Testis (tissue), 2 donors: ENCODE measurements at regions not wholly inside any gene's neighbourhood (a gene's known extent, or its start where the extent isn't known, plus 50 kb on each side); places are given as distances from the start of the nearest gene placed in this dataset.

Source experiments
- DNase-seq: peaks from one replicate; pipeline ENCODE4 v3.0.0-alpha.2; 2019
- H3K27ac ChIP-seq, 2 donors: fragments of 200-600 bp; sonication (generic); one replicate each; pipeline ENCODE4 v1.5.1; 2019
- H3K27me3 ChIP-seq: fragments of 200-600 bp; sonication (generic); one replicate; pipeline ENCODE4 v1.5.1; 2019
- H3K36me3 ChIP-seq: fragments of 200-600 bp; sonication (generic); one replicate; pipeline ENCODE4 v1.5.1; 2017; ENCODE audit warnings: low read depth; ENCODE audit errors: missing control alignments
- H3K4me1 ChIP-seq: fragments of 200-600 bp; sonication (generic); one replicate; pipeline ENCODE4 v1.5.1; 2019
- H3K4me3 ChIP-seq, 2 donors: fragments of 200-600 bp; sonication (generic); one replicate each; pipeline ENCODE4 v1.5.1; 2017 to 2019
- H3K9me3 ChIP-seq: fragments of 200-600 bp; sonication (generic); one replicate; pipeline ENCODE4 v1.5.1; 2017
- POLR2A ChIP-seq: fragments of 450-650 bp; IDR thresholded peaks from one replicate; pipeline ENCODE4 v1.6.1; 2017; ENCODE audit warnings: antibody characterized with exemption, mild to moderate bottlenecking, moderate library complexity
- WGBS, 2 donors: methylation state at CpG; one replicate each; pipeline ENCODE4 v1.1.5; 2018; 5-methylcytosine and 5-hydroxymethylcytosine counted together
- intact Hi-C: fragments of 100-400 bp; cut with DNase I; formaldehyde crosslinking; loops from one replicate; pipeline ENCODE4 v1.15.1; 2023; ENCODE audit warnings: low total_unique reads
- TF ChIP-seq, protein P1 (sequence below), 3 experiments: fragments of 450-650 bp in 2 of 3; fragments of 200-600 bp in 1 of 3; sonication (generic) in 1 of 3; IDR thresholded peaks; one replicate each; pipeline ENCODE4 v1.5.1; 2016 to 2019; ENCODE audit warnings: antibody characterized with exemption in 3 of 3, mild to moderate bottlenecking in 2 of 3, moderate library complexity in 1 of 3

DNA sequence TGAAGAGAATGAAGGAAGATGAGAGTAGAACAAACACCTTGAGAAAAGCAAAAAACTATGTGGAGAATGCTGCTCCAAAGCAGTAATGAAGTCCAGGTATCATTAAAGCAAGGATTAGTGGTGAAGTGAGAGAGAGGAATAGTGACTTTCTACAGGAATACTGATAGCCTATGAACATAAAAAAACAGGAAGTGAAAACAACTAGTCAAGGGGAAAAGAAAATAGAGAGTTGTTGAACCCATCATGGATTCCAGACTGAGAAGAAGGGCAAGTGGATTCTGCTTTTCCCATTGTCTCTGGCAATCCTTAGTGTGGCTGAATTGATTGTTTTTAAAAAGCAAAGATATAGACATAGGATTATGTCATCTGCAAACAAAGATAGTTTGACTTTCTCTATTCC lies 119.9 kb upstream of the LHX8 start:
- no peak for DNase-seq

DNA sequence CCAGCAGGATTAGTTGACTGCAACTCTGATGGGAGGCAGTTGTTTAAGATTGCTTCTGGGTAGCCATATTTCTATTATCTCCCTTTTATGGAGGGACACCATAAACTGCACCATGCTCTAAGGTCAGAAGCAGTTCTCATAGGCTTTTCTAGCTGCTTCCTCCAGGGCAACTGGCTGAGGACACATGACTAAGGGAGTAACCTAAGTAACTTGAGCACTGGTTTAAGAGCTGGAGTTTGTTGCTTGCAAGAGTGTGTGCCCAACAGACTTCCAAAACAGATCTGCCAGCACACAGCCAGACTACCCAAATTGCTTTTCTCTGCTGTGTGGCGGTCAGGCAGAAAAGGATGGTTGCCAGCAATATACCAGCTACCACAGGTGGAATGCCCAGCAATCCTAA lies 111.2 kb upstream of the LHX8 start:
- no peak for DNase-seq
- Histone ChIP-seq H3K27me3 (no peaks in the 10 kb centered on the region), H3K36me3 (no peaks in the 10 kb centered on the region), H3K27ac (no peak overlapping the region), H3K4me1 (no peaks in the 10 kb centered on the region), H3K4me3 (no peak overlapping the region), H3K9me3 (no peaks in the 10 kb centered on the region)
- WGBS, 2 donors, result 93 to 96% methylated on average over 1 of the region's 1 CpG
- TF ChIP-seq, protein P1, sequence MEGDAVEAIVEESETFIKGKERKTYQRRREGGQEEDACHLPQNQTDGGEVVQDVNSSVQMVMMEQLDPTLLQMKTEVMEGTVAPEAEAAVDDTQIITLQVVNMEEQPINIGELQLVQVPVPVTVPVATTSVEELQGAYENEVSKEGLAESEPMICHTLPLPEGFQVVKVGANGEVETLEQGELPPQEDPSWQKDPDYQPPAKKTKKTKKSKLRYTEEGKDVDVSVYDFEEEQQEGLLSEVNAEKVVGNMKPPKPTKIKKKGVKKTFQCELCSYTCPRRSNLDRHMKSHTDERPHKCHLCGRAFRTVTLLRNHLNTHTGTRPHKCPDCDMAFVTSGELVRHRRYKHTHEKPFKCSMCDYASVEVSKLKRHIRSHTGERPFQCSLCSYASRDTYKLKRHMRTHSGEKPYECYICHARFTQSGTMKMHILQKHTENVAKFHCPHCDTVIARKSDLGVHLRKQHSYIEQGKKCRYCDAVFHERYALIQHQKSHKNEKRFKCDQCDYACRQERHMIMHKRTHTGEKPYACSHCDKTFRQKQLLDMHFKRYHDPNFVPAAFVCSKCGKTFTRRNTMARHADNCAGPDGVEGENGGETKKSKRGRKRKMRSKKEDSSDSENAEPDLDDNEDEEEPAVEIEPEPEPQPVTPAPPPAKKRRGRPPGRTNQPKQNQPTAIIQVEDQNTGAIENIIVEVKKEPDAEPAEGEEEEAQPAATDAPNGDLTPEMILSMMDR (IDR thresholded peaks at IDR 0.05), result no peak
- intact Hi-C loops, result no loop called here

More for the DNA sequence above, 119.9 kb upstream of the LHX8 start:
- H3K36me3 ChIP-seq, result no peaks in the 10 kb centered on the region
- H3K27me3 ChIP-seq, result no peaks in the 10 kb centered on the region
- H3K9me3 ChIP-seq, result no peaks in the 10 kb centered on the region
- TF ChIP-seq, protein P1 (IDR thresholded peaks at IDR 0.05), result no peak
- no peak for TF ChIP-seq POLR2A
- no peak overlapping the region for H3K4me3 ChIP-seq
- no peaks in the 10 kb centered on the region for H3K4me1 ChIP-seq
- intact Hi-C loops, result no loop called here
- H3K27ac ChIP-seq, result no peak overlapping the region

DNA sequence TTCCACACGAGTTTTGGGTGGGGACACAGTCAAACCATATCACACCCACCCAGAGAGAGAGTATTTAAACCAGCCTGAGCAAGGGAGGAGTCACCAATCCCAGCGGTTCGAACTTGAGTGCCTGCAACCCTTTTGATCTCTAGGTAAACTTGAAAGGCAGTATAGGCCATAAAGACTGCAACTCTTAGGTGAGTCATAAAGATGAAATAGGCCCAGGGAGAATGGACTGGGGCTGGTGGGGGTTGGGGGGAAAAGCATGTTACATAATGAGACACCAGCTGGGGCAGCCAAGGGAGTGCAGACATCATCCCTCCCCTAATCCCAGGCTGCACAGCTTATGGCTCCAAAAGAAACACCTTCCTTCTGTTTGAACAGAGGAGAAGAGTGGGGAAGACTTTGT lies 99.8 kb upstream of the LHX8 start:
- Histone ChIP-seq H3K27me3 (no peaks in the 10 kb centered on the region), H3K9me3 (no peaks in the 10 kb centered on the region), H3K27ac (no peak overlapping the region), H3K36me3 (no peaks in the 10 kb centered on the region), H3K4me1 (no peaks in the 10 kb centered on the region), H3K4me3 (no peak overlapping the region)
- intact Hi-C loops, result no loop called here
- TF ChIP-seq POLR2A, result no peak
- TF ChIP-seq, protein P1 (IDR thresholded peaks at IDR 0.05), result no peak
- DNase-seq, result no peak
- 60 to 65% methylated on average over 3 of the region's 3 CpGs for WGBS, 2 donors

DNA sequence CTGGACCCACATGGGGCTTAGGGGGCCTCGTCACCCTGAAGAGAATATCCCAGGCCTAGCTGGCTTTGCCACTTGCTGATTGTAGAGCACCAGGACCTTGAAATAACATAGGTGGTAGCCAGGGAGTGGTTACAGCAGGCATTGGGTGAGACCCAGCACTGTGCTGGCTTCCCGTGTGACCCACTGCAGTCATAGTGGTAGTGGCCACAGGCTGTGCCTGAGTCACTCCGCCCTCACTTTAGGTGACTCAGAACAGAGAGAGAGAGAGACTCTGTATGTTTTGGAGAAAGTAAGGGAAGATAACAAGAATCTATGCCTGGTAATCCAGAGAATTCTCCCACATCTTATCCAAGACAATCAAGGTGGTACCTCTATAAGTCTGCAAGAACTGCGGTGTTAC lies 98.7 kb upstream of the LHX8 start:
- Histone ChIP-seq H3K36me3 (no peaks in the 10 kb centered on the region), H3K4me1 (no peaks in the 10 kb centered on the region), H3K4me3 (no peak overlapping the region), H3K27me3 (no peaks in the 10 kb centered on the region), H3K27ac (no peak overlapping the region), H3K9me3 (no peaks in the 10 kb centered on the region)
- no peak for DNase-seq
- intact Hi-C loops, result no loop called here
- WGBS, 2 donors, result 77 to 87% methylated on average over 4 of the region's 4 CpGs
- TF ChIP-seq POLR2A, result no peak
- TF ChIP-seq, protein P1 (IDR thresholded peaks at IDR 0.05), result no peak

DNA sequence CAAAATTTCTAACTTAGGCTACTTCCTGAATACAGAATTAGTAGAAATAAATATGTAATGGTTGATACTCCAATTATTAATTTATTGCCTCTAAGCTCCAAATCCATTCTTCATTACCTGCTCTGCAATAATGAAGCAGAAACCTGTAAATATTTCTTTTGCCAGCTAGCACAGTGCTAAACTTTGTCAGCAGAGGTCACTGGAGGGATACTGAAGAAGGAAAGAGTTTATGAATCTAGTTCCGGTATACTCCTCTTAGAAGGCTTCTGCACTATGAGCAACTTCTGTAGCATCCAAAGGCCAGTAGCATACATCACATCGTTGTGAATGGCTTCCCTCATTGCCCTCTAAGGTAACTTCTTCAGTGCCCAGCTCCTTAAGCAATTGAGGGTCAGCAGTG lies 81.0 kb upstream of the LHX8 start:
- Histone ChIP-seq H3K4me3 (no peak overlapping the region), H3K36me3 (no peaks in the 10 kb centered on the region), H3K27me3 (no peaks in the 10 kb centered on the region), H3K4me1 (no peaks in the 10 kb centered on the region), H3K27ac (no peak overlapping the region), H3K9me3 (no peaks in the 10 kb centered on the region)
- no peak for DNase-seq
- no peak for TF ChIP-seq POLR2A
- TF ChIP-seq, protein P1 (IDR thresholded peaks at IDR 0.05), result no peak
- 62 to 65% methylated on average over 2 of the region's 2 CpGs for WGBS, 2 donors
- intact Hi-C loops, result no loop called here
